ENCODE measurements at regions not wholly inside any gene's neighbourhood (a gene's known extent, or its start where the extent isn't known, plus 50 kb on each side); places are given as distances from the start of the nearest gene placed in this dataset.

- Histone ChIP-seq H3K4me2 (ENCODE audit: insufficient read depth, insufficient read length, low read length) (no peak overlapping the region), H2AK5ac (ENCODE audit: insufficient read length, low read length) (no peak overlapping the region), H2BK12ac (ENCODE audit: insufficient read length, low read depth, low read length) (no peak overlapping the region), H3K23me2 (ENCODE audit: insufficient read length, low read depth, low read length, poor library complexity, severe bottlenecking) (no peaks in the 10 kb centered on the region), H3K27ac (ENCODE audit: insufficient read length, low read depth, low read length) (no peak overlapping the region), H2AFZ (ENCODE audit: low read length) (no peak overlapping the region), H2BK5ac (ENCODE audit: insufficient read length, low read length) (no peak overlapping the region), H3K79me2 (ENCODE audit: insufficient read depth, low read length) (no peaks in the 10 kb centered on the region), H2BK120ac (ENCODE audit: low read depth, low read length, poor library complexity, severe bottlenecking) (no peak overlapping the region), H3K14ac (ENCODE audit: insufficient read depth, low read length) (no peak overlapping the region), H3K9ac (ENCODE audit: extremely low read depth, insufficient read length, low read length) (no peak overlapping the region), H3K4ac (ENCODE audit: low read depth, low read length) (no peak overlapping the region), H3K9me3 (ENCODE audit: control insufficient read depth, low read depth, low read length) (no peaks in the 10 kb centered on the region), H3K4me1 (ENCODE audit: insufficient read depth, low read length) (no peaks in the 10 kb centered on the region), H3K79me1 (ENCODE audit: insufficient read depth, low read depth, low read length, poor library complexity, severe bottlenecking) (no peaks in the 10 kb centered on the region), H2BK15ac (ENCODE audit: low read depth, low read length) (no peak overlapping the region), H4K8ac (replicated peaks; ENCODE audit: insufficient read length, low read depth, low read length) (no peak overlapping the region), H3K27me3 (ENCODE audit: insufficient read depth, low read length) (no peaks in the 10 kb centered on the region), H3K23ac (ENCODE audit: insufficient read length, low read depth, low read length) (no peak overlapping the region), H4K5ac (ENCODE audit: insufficient read length, low read depth, low read length) (no peak overlapping the region), H3T11ph (ENCODE audit: low read length) (no peak overlapping the region), H4K91ac (ENCODE audit: insufficient read length, low read depth, low read length) (no peak overlapping the region), H3K56ac (ENCODE audit: insufficient read length, low read depth, low read length) (no peak overlapping the region), H2BK20ac (ENCODE audit: low read depth, low read length, poor library complexity, severe bottlenecking) (no peak overlapping the region), H4K20me1 (ENCODE audit: control insufficient read depth, insufficient read depth, insufficient read length) (no peaks in the 10 kb centered on the region), H3K18ac (ENCODE audit: insufficient read length, low read depth, low read length) (no peak overlapping the region)
- Mint-ChIP-seq H3K27ac (no peak overlapping the region), H3K4me3 (no peak overlapping the region), H3K9me3 (no peaks in the 10 kb centered on the region), H3K36me3 (ENCODE audit: insufficient read depth in 1 of 3, low read depth in 3 of 3) (no peaks in the 10 kb centered on the region; a peak in 1 of 7 replicates), H3K4me1 (peaks cover 15 to 19% of the 10 kb centered on the region in 2 experiments), H3K27me3 (ENCODE audit: low read depth) (no peaks in the 10 kb centered on the region; the same call in 1 of the 2 replicates)
- DNase-seq, result no peak
- no peak for TF ChIP-seq CTCF (conservative IDR thresholded peaks at IDR 0.05)
- WGBS (ENCODE audit: extremely low coverage, insufficient read length, low lambda C conversion rate), result no CpG with 5 or more reads among the region's 7 CpGs
These were observed 85.3 kb downstream of the CDC7 start for GRCh38 chr1:91585982-91586381.

All from H9 (cell line).